ENCODE measurements at regions not wholly inside any gene's neighbourhood (a gene's known extent, or its start where the extent isn't known, plus 50 kb on each side); places are given as distances from the start of the nearest gene placed in this dataset.

DNA sequence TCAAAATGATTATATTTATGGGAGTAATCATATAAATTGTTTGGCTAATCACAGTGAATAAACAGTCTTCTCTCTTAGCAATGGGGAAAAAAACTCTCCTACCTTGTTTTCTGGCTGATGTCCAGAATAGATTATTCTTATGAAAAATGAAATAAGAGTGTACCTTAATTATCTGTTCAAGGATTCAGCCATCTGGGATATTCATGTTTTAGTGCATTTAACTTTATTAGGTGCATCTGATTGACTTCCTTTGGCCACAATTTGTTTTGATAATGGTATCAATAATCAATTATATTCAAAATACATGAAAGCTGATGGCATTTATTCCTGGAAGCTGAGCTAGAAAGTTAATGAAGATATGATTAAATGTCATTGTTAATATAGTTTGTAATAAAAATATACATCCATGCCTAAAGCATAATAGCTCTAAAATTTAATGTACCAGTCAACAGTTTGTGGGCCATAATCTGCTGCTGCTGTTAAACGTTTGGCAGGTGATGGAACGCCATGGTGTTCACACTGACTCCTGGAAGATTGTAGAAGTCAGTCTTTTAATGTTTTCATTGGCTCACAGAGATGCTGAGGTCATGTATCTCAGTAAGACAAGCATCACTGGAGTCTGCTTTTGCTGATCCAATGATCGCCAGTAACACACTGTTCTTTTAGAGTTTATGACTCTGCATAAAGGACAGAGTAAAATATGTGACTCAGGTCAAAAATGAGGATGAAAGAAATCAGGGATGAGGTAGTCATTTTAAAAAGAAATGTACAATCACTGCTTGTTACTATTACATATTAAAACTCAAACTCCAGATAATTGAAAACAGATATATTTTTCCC, 105.8 kb downstream of the ISL1 start:
- TF ChIP-seq, protein P1, sequence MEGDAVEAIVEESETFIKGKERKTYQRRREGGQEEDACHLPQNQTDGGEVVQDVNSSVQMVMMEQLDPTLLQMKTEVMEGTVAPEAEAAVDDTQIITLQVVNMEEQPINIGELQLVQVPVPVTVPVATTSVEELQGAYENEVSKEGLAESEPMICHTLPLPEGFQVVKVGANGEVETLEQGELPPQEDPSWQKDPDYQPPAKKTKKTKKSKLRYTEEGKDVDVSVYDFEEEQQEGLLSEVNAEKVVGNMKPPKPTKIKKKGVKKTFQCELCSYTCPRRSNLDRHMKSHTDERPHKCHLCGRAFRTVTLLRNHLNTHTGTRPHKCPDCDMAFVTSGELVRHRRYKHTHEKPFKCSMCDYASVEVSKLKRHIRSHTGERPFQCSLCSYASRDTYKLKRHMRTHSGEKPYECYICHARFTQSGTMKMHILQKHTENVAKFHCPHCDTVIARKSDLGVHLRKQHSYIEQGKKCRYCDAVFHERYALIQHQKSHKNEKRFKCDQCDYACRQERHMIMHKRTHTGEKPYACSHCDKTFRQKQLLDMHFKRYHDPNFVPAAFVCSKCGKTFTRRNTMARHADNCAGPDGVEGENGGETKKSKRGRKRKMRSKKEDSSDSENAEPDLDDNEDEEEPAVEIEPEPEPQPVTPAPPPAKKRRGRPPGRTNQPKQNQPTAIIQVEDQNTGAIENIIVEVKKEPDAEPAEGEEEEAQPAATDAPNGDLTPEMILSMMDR (IDR thresholded peaks at IDR 0.05; ENCODE audit: low read length): no peak
- TF ChIP-seq EZH2phosphoT487 (IDR thresholded peaks at IDR 0.05; ENCODE audit: low read length) (no peak), EZH2 (optimal IDR thresholded peaks at IDR 0.05; ENCODE audit: low read depth, low read length) (no peak)
